HCT116 (cell line): ENCODE measurements at regions not wholly inside any gene's neighbourhood (a gene's known extent, or its start where the extent isn't known, plus 50 kb on each side); places are given as distances from the start of the nearest gene placed in this dataset.

Experiments used
- ATAC-seq: fragments of 200-7000 bp; cut with Tn5 transposase; 2 replicates; pipeline ENCODE4 v1.9.1; 2020; ENCODE audit warnings: mild to moderate bottlenecking, moderate library complexity
- BruUV-seq: library from RNA; stranded (reverse); fragments of 400-500 nt; replicated peaks from 2 replicates; lab custom pipeline; 2021; lab: Mats Ljungman, UMichigan
- CTCF ChIA-PET: fragments of 300-600 bp; sonication (Branson Sonifier 250); formaldehyde crosslinking; loops from one replicate; lab custom pipeline; 2021; ENCODE audit warnings: antibody characterized with exemption; lab: Charles Lee
- POLR2A ChIA-PET: fragments of 300-600, 350-600 bp; sonication (Branson Sonifier 250); formaldehyde crosslinking; loops from one replicate; lab custom pipeline; 2021; ENCODE audit warnings: antibody characterized with exemption; lab: Charles Lee
- RAD21 ChIA-PET, 2 experiments: fragments of 300-600 bp; sonication (Branson Sonifier 250); formaldehyde crosslinking; loops; one replicate each; lab custom pipeline; 2023; ENCODE audit warnings: low total read pairs in 2 of 2; ENCODE audit not compliant: uncharacterized antibody in 2 of 2, unreplicated experiment in 2 of 2, low non-redundant PET in 1 of 2; lab: Charles Lee
- DNase-seq: peaks from one replicate; pipeline ENCODE4 v3.0.0-alpha.2; 2010; ENCODE audit warnings: low read depth, low spot score
- H2AFZ ChIP-seq: fragments of 200-600 bp; shearing (Covaris generic), sonication (generic); 2 replicates; pipeline ENCODE4 v1.6.1; 2017; ENCODE audit warnings: low read depth, mixed run types, mixed read lengths, antibody characterized with exemption, low read length; ENCODE audit not compliant: poor library complexity, severe bottlenecking
- H3K27ac ChIP-seq: 2 replicates; pipeline ENCODE4 v1.5.1; 2012; ENCODE audit warnings: low read depth, low read length
- H3K27me3 ChIP-seq: fragments of 200-600 bp; sonication (generic); 2 replicates; pipeline ENCODE4 v1.6.1; 2016; ENCODE audit warnings: mixed run types, low read length, mixed read lengths; ENCODE audit not compliant: insufficient read depth
- H3K36me3 ChIP-seq, 2 experiments: fragments of 200-500 bp in 1 of 2; fragments of 200-600 bp in 1 of 2; sonication (Bioruptor generic) in 1 of 2; sonication (generic) in 1 of 2; 2 replicates each; pipeline versions ENCODE4 v1.5.1 to v1.6.1; 2014 to 2016; ENCODE audit warnings: low read length in 2 of 2, inconsistent platforms in 1 of 2, mixed read lengths in 1 of 2, mixed run types in 1 of 2; ENCODE audit not compliant: insufficient read depth in 2 of 2, control insufficient read depth in 1 of 2
- H3K4me1 ChIP-seq, 2 experiments: fragments of 200-600 bp in 1 of 2; sonication (generic) in 1 of 2; 2 replicates each; pipeline versions ENCODE4 v1.5.1 to v1.6.1; 2012 to 2017; ENCODE audit warnings: low read length in 2 of 2, inconsistent platforms in 1 of 2, mild to moderate bottlenecking in 1 of 2, mixed read lengths in 1 of 2, mixed run types in 1 of 2, moderate library complexity in 1 of 2; ENCODE audit not compliant: insufficient read depth in 2 of 2, control insufficient read depth in 1 of 2
- H3K4me2 ChIP-seq: fragments of 200-600 bp; sonication (generic); 2 replicates; pipeline ENCODE4 v1.6.1; 2017; ENCODE audit warnings: mixed run types, low read length, mixed read lengths
- H3K4me3 ChIP-seq, 2 experiments: fragments of 200-600 bp in 1 of 2; sonication (generic) in 1 of 2; replicated peaks in 1 of 2; 2 replicates each; pipeline ENCODE4 v1.5.1; 2011 to 2016; ENCODE audit warnings: low read length in 2 of 2, control low read depth in 1 of 2, low read depth in 1 of 2, mild to moderate bottlenecking in 1 of 2, mixed read lengths in 1 of 2, mixed run types in 1 of 2
- H3K79me2 ChIP-seq: fragments of 200-600 bp; sonication (generic); 2 replicates; pipeline ENCODE4 v1.6.1; 2017; ENCODE audit warnings: mild to moderate bottlenecking, mixed run types, low read length, moderate library complexity, mixed read lengths; ENCODE audit not compliant: insufficient read depth
- H3K9ac ChIP-seq: fragments of 200-600 bp; sonication (generic); 2 replicates; pipeline ENCODE4 v1.6.1; 2016; ENCODE audit warnings: low read length, mixed read lengths
- H3K9me2 ChIP-seq: fragments of 200-600 bp; sonication (generic), shearing (Covaris generic); 2 replicates; pipeline ENCODE4 v1.6.1; 2017; ENCODE audit warnings: mixed run types, mild to moderate bottlenecking, moderate library complexity; ENCODE audit not compliant: insufficient read depth
- H3K9me3 ChIP-seq, 2 experiments: fragments of 200-500 bp in 1 of 2; fragments of 200-600 bp in 1 of 2; sonication (Bioruptor generic) in 1 of 2; sonication (generic) in 1 of 2; 2 replicates each; pipeline ENCODE4 v1.6.1; 2014 to 2017; ENCODE audit warnings: low read length in 2 of 2, mixed read lengths in 2 of 2, inconsistent platforms in 1 of 2, low read depth in 1 of 2, mild to moderate bottlenecking in 1 of 2, mixed run types in 1 of 2, moderate library complexity in 1 of 2; ENCODE audit not compliant: control insufficient read depth in 1 of 2, insufficient read depth in 1 of 2
- H4K20me1 ChIP-seq: fragments of 200-600 bp; sonication (generic), shearing (Covaris generic); 2 replicates; pipeline ENCODE4 v1.6.1; 2017; ENCODE audit warnings: mixed run types, mild to moderate bottlenecking, moderate library complexity; ENCODE audit not compliant: insufficient read depth
- CBX3 ChIP-seq: IDR thresholded peaks from 2 replicates; pipeline ENCODE4 v1.6.1; 2012; ENCODE audit warnings: low read depth
- EGR1 ChIP-seq: IDR thresholded peaks from 2 replicates; pipeline ENCODE4 v1.6.1; 2012; ENCODE audit warnings: low read depth
- ELF1 ChIP-seq: IDR thresholded peaks from 2 replicates; pipeline ENCODE4 v1.6.1; 2012; ENCODE audit warnings: low read depth, borderline replicate concordance
- EZH2phosphoT487 ChIP-seq: fragments of 200-600 bp; IDR thresholded peaks from 2 replicates; pipeline ENCODE4 v1.6.1; 2018; ENCODE audit warnings: antibody characterized with exemption, borderline replicate concordance
- POLR2A ChIP-seq: IDR thresholded peaks from 2 replicates; pipeline ENCODE4 v1.7.0; 2011; ENCODE audit warnings: borderline replicate concordance; ENCODE audit not compliant: insufficient read depth, insufficient read length; ENCODE audit errors: extremely low read depth
- POLR2AphosphoS5 ChIP-seq: IDR thresholded peaks from 2 replicates; pipeline ENCODE4 v1.6.1; 2011; ENCODE audit warnings: mild to moderate bottlenecking, low read depth, low read length, moderate library complexity
- SIN3A ChIP-seq: IDR thresholded peaks from 2 replicates; pipeline ENCODE4 v1.6.1; 2012; ENCODE audit warnings: low read depth
- ZBTB33 ChIP-seq: IDR thresholded peaks from 2 replicates; pipeline ENCODE4 v1.6.1; 2011; ENCODE audit warnings: mild to moderate bottlenecking, low read length, moderate library complexity; ENCODE audit not compliant: insufficient replicate concordance; ENCODE audit errors: extremely low read depth
- ZFX ChIP-seq: fragments of 450-650 bp; IDR thresholded peaks from 2 replicates; pipeline ENCODE4 v1.6.1; 2017
- ZNF274 ChIP-seq: fragments of 200-500 bp; sonication (Bioruptor generic); IDR thresholded peaks from 2 replicates; pipeline ENCODE4 v1.6.1; 2014; ENCODE audit warnings: mild to moderate bottlenecking, low read depth, low read length, inconsistent platforms
- intact Hi-C: fragments of 100-400 bp; cut with micrococcal nuclease; formaldehyde crosslinking; loops from 2 replicates; pipeline ENCODE4 v1.10.0; 2022
- TF ChIP-seq, protein P1 (sequence below), 3 experiments: fragments of 200-600 bp in 1 of 3; sonication (generic) in 1 of 3; IDR thresholded peaks in 2 of 3; conservative IDR thresholded peaks in 1 of 3; 2 replicates each; pipeline ENCODE4 v1.5.1; 2012 to 2017; ENCODE audit warnings: low read depth in 2 of 3, low read length in 2 of 3, antibody characterized with exemption in 1 of 3, borderline replicate concordance in 1 of 3, control low read depth in 1 of 3, mild to moderate bottlenecking in 1 of 3, mixed read lengths in 1 of 3, mixed run types in 1 of 3, moderate library complexity in 1 of 3; ENCODE audit not compliant: insufficient read depth in 1 of 3
- TF ChIP-seq, protein P2 (sequence below): IDR thresholded peaks from 2 replicates; pipeline ENCODE4 v1.6.1; 2012

DNA sequence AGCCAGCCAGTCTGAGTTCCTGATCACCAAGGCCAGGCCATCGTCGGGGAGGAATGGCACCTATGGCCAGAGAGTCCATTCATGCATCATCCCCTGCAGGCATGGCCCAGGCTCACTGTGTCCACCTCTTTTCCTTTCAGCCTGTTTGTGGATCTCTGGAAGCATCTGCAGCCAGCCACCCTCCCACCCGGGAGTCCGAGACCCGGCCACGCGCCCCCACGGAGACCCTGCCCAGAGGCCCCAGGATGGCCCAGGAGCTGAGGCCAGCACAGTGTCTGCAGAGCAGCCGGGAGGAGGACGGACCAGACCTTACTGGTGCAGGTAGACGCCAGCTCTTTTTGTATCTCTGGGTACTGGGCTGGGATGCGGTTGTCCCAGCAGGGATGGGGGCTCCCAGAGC is 245.1 kb upstream of the CIBAR2 start:
- no peak for TF ChIP-seq EGR1
- no peak for TF ChIP-seq ELF1

GRCh38 chr16:85357924-85358505 is 245.7 kb upstream of the CIBAR2 start:
- no peaks in the 10 kb centered on the region for H3K27me3 ChIP-seq
- no peak for ATAC-seq
- peaks cover 27 to 33% of the 10 kb centered on the region in 2 experiments; a peak in 3 of 4 replicates for H3K4me1 ChIP-seq
- CTCF ChIA-PET = no interaction called here
- no peaks in the 10 kb centered on the region for H3K79me2 ChIP-seq
- POLR2A ChIA-PET = no interaction called here
- intact Hi-C loops = no loop called here
- H3K4me2 ChIP-seq = no peak overlapping the region
- H3K4me3 ChIP-seq = no peak overlapping the region
- H4K20me1 ChIP-seq = no peaks in the 10 kb centered on the region
- RAD21 ChIA-PET = no interaction called here
- no peaks in the 10 kb centered on the region for H3K9me2 ChIP-seq
- TF ChIP-seq, protein P1, sequence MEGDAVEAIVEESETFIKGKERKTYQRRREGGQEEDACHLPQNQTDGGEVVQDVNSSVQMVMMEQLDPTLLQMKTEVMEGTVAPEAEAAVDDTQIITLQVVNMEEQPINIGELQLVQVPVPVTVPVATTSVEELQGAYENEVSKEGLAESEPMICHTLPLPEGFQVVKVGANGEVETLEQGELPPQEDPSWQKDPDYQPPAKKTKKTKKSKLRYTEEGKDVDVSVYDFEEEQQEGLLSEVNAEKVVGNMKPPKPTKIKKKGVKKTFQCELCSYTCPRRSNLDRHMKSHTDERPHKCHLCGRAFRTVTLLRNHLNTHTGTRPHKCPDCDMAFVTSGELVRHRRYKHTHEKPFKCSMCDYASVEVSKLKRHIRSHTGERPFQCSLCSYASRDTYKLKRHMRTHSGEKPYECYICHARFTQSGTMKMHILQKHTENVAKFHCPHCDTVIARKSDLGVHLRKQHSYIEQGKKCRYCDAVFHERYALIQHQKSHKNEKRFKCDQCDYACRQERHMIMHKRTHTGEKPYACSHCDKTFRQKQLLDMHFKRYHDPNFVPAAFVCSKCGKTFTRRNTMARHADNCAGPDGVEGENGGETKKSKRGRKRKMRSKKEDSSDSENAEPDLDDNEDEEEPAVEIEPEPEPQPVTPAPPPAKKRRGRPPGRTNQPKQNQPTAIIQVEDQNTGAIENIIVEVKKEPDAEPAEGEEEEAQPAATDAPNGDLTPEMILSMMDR (IDR thresholded peaks at IDR 0.05 in 2 of 3, conservative IDR thresholded peaks at IDR 0.05 in 1 of 3; ENCODE audit: borderline replicate concordance in 1 of 3, insufficient read depth in 1 of 3, low read depth in 2 of 3, low read length in 2 of 3) = no peak
- no peak for TF ChIP-seq ZFX
- TF ChIP-seq CBX3 = no peak
- no peak for TF ChIP-seq POLR2AphosphoS5
- no peak for TF ChIP-seq ZNF274
- TF ChIP-seq SIN3A = no peak
- no peak for TF ChIP-seq POLR2A
- TF ChIP-seq ELF1 = no peak
- no peak for TF ChIP-seq EZH2phosphoT487
- TF ChIP-seq, protein P2, sequence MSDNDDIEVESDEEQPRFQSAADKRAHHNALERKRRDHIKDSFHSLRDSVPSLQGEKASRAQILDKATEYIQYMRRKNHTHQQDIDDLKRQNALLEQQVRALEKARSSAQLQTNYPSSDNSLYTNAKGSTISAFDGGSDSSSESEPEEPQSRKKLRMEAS = no peak
- no peak for TF ChIP-seq EGR1
- no peak for TF ChIP-seq ZBTB33
- H3K27ac ChIP-seq = no peak overlapping the region
- peaks cover 3% of the 10 kb centered on the region in 2 experiments; a peak in 1 of 4 replicates for H3K9me3 ChIP-seq
- no peaks in the 10 kb centered on the region for H3K36me3 ChIP-seq
- no TSS peak for BruUV-seq
- no peak overlapping the region for H3K9ac ChIP-seq
- no peak for DNase-seq
- H2AFZ ChIP-seq = no peak overlapping the region

More for the DNA sequence above, 245.1 kb upstream of the CIBAR2 start:
- ATAC-seq (no peak), DNase-seq (no peak)
- Histone ChIP-seq H3K27ac (no peak overlapping the region), H3K36me3 (no peaks in the 10 kb centered on the region), H3K9ac (no peak overlapping the region), H3K4me2 (no peak overlapping the region), H3K79me2 (no peaks in the 10 kb centered on the region), H3K4me3 (no peak overlapping the region), H3K4me1 (peaks cover 29 to 33% of the 10 kb centered on the region in 2 experiments; a peak in 3 of 4 replicates), H2AFZ (no peak overlapping the region), H3K9me2 (no peaks in the 10 kb centered on the region), H3K27me3 (no peaks in the 10 kb centered on the region), H3K9me3 (peaks cover 4 to 9% of the 10 kb centered on the region in 2 experiments; a peak in 1 of 4 replicates), H4K20me1 (no peaks in the 10 kb centered on the region)
- ChIA-PET RAD21 (no interaction called here), CTCF (no interaction called here), POLR2A (no interaction called here)
- no TSS peak for BruUV-seq
- intact Hi-C loops = no loop called here
